VCaP (cell line): ENCODE measurements at regions not wholly inside any gene's neighbourhood (a gene's known extent, or its start where the extent isn't known, plus 50 kb on each side); places are given as distances from the start of the nearest gene placed in this dataset.
A peak's percentile ranks its signal among the peaks of the same experiment; 100 is the strongest.

Source experiments
- H3K27ac ChIP-seq: fragments of 450-650 bp; 2 replicates; pipeline ENCODE4 v1.5.1; 2017
- TF ChIP-seq, protein P1 (sequence below): fragments of 450-650 bp; conservative IDR thresholded peaks from 2 replicates; pipeline ENCODE4 v1.5.1; 2017; ENCODE audit warnings: mild to moderate bottlenecking, moderate library complexity

DNA sequence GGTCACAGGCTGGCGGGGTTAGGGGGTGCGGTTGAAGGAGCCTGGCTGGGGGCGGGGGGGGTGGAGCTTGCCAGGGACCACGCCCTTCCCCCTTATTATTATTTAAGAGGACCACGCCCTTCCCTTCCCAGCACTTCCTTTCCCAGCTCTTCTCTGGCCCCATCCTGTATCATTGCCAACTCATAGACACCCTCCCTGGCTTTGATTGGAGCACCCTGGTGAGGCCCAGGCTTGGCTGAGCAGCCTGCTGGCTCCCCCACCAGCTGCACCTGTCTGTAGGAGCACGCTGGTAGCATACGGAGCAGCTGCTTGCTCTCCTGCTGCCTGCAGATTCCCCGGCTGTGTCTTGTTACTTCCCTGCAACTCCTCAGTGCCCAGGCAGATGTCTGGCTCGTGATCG, 62.5 kb upstream of the PDX1 start:
- TF ChIP-seq, protein P1, sequence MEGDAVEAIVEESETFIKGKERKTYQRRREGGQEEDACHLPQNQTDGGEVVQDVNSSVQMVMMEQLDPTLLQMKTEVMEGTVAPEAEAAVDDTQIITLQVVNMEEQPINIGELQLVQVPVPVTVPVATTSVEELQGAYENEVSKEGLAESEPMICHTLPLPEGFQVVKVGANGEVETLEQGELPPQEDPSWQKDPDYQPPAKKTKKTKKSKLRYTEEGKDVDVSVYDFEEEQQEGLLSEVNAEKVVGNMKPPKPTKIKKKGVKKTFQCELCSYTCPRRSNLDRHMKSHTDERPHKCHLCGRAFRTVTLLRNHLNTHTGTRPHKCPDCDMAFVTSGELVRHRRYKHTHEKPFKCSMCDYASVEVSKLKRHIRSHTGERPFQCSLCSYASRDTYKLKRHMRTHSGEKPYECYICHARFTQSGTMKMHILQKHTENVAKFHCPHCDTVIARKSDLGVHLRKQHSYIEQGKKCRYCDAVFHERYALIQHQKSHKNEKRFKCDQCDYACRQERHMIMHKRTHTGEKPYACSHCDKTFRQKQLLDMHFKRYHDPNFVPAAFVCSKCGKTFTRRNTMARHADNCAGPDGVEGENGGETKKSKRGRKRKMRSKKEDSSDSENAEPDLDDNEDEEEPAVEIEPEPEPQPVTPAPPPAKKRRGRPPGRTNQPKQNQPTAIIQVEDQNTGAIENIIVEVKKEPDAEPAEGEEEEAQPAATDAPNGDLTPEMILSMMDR: no peak

DNA sequence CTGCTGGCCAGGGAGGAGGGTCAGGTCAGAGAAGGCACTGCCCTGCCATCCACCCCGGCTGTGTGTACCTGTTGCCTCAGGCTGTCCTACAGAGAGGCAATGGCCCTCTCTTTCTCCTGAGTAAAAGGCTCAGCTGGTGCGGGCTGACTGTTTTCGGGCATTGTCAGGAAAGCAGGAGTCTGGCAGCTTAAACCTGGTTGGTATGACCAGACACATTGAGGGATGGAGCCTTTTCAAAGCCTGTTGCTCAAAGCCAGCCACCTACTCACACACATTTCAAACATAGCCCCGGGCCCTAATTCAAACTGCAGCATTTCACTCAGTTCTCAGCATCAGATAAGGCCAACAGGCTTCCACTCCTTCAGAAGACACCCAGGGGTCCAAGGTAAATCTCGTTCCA, 61.8 kb upstream of the PDX1 start:
- TF ChIP-seq, protein P1: no peak
- H3K27ac ChIP-seq: no peak overlapping the region

More for the DNA sequence above, 62.5 kb upstream of the PDX1 start:
- H3K27ac ChIP-seq: no peak overlapping the region

DNA sequence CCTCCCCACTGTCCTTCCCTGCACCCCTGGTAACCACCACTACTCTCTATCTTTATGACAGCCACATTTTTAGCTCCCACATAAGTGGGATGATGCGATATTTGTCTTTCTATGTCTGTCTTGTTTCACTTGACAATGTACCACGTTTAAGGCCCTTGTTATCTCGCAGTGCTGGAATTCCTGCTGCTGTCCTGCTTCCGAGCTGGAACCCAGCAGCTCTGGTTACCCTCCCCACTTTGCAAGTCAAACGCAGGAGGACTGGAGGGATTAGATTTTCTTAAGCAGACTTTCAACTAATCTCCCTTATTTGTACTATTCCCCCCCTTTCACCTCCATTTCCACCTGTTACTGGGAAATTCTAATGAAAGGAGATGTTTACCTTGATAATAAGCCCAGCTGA, 59.1 kb upstream of the PDX1 start:
- TF ChIP-seq, protein P1: no peak
- no peak overlapping the region for H3K27ac ChIP-seq

GRCh38 chr13:27861165-27861564, 58.6 kb upstream of the PDX1 start:
- H3K27ac ChIP-seq: no peak overlapping the region
- TF ChIP-seq, protein P1: no peak

DNA sequence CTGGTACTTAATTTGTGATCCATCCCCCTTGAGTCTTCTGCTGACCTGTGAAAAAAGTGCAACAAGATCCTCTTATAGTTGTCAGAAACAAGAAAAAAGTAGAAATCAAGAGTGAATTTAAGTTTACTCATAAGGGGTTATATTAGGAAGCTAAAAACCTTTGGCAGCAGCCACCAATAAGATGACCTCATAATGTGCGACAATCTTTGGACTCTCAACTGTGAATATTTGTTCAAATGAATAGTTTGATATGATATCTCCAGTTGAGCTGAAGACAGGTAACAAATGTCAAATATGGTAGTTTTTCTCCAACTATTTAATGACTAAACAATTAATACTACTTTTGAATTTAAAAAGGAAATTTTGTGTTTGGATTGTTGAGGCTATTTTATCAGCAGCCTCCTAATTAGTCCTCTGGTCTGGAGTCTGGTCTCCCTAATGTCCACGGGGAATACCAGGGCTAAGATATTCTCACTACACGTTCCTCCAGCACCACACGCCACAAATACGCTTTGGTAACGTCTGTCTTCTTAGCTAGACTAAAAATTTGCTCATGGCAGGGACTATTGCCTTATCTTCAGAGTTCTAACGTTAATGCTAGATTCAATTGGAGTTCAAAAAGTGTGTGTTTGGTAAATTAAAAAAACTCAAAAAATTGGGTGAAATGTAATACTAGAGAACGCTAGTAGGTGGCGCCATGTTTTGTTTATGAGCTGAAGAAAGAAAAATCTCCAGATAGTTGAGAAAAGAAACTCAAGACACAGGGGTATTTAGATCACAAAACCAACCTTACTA, 51.0 kb upstream of the PDX1 start:
- no peak overlapping the region for H3K27ac ChIP-seq
- TF ChIP-seq, protein P1: peak; percentile 73

DNA sequence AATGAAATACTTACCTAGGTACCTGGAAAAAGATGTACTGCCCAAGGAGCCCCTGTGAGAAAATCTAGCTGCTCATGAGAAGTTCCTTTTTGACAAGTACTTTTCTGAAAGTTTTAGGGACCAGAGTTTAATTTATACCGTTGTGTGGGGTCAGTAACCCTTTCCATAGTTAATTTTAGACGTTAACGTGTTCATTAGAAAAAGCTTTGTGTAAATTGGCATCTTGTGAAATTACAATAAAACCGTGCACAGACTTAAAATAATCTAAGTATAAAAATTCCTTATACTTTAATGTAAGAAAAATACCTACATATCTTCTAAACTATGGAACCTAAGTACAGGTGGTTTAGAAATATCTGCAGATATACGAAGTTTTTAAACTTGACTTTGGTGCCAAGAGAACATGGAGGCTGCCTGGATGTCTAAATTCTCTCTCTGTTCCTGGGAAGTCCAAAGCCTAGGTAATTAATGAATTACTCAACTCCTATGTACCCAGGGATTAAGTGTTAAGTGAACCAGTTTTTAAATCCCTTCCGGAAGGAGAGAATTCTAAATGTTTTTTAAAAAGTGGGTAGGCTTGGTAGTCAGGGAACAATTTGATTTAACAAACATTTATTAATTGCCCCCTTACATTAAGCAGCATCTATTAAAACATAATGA, 50.2 kb upstream of the PDX1 start:
- H3K27ac ChIP-seq: no peak overlapping the region
- TF ChIP-seq, protein P1: no peak; the same call in 1 of the 2 replicates
